Stimulated activated naive CD8-positive, alpha-beta T cell treated with anti-CD3 and anti-CD28 coated beads, Interleukin-15, Interleukin-2, amounts not matched to agents 100 U/mL and 50 U/mL, for 24 hours (primary cell): ENCODE measurements at regions not wholly inside any gene's neighbourhood (a gene's known extent, or its start where the extent isn't known, plus 50 kb on each side); places are given as distances from the start of the nearest gene placed in this dataset.

Experiments used
- ATAC-seq: fragments of 150-1000 bp; cut with Tn5 transposase; one replicate; pipeline ENCODE4 v1.10.0; 2021
- DNase-seq: peaks from one replicate; pipeline ENCODE4 v3.0.0; 2021

DNA sequence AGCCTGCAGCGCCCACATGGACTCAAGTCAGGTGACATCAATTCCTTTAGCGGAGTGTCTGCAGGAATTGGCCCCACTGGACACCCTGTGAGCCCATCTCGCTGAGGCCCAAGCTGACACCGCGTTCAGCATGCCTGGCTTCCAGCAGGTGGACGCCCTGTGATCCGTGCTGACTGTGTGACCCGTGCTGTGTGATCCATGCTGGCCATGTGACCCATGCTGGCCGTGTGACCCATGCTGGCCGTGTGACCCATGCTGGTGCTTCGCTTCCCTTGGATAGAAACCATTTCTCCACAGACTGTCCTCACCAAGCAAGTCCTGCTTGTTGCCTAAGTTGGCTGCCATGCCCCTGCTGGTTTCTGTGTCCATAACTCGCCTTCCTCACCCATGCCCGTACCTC, 392.1 kb downstream of the BRD1 start:
- ATAC-seq (no peak), DNase-seq (no peak)

DNA sequence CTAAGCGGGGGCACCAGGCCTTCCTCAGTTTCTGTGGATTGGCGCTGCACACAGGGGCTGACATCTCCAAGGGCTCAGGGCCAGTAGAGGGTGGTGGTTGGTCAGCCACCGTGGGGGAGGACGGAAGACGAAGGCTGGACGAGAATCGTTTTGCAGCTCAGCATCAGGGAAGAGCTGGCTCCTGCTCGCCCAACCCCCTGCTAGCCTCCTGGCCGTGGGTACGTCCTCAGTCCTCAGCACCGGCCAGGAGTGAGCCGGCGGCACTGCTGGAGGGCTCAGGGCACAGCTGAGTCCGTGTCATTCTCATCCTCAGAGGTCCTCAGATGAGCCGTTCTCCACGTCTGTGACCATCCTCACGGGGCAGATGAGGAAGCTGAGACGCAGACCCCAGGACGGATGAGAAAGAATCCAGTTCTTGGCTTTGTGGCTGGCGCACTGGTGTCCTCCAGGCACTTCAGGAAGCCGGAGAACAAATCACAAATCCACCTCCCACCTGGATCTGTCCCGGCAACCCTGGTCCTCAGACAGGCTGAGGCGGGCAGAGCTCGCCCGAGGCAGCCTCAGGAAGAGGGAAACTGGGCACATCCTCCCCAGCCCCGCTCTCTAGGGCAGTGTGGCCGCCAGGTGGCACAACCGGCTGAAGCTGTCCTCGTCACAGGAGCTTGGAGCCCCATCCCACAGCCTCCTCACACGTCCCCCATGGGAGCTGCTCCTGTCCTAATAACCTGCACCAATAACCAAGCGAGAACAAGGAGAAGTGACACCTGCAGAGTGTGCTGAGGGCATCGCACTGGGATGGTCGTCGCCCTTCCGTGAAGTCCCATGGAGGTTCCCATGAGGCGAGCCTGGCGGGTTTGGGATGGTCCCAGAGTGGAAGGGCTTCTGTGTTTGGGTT, 393.7 kb downstream of the BRD1 start:
- no peak for ATAC-seq
- no peak for DNase-seq

GRCh38 chr22:49432897-49433443, 394.7 kb downstream of the BRD1 start:
- DNase-seq (no peak), ATAC-seq (no peak)

- no peak for ATAC-seq
Observed at GRCh38 chr22:49432211-49432896, 395.3 kb downstream of the BRD1 start.

GRCh38 chr22:49431551-49431950, 396.1 kb downstream of the BRD1 start:
- ATAC-seq (no peak), DNase-seq (no peak)

More at GRCh38 chr22:49432211-49432896, 395.3 kb downstream of the BRD1 start:
- DNase-seq, result no peak

GRCh38 chr22:49429066-49429465, 398.6 kb downstream of the BRD1 start:
- DNase-seq, result no peak
- no peak for ATAC-seq

GRCh38 chr22:49427941-49428340, 399.7 kb downstream of the BRD1 start:
- ATAC-seq (no peak), DNase-seq (no peak)

DNA sequence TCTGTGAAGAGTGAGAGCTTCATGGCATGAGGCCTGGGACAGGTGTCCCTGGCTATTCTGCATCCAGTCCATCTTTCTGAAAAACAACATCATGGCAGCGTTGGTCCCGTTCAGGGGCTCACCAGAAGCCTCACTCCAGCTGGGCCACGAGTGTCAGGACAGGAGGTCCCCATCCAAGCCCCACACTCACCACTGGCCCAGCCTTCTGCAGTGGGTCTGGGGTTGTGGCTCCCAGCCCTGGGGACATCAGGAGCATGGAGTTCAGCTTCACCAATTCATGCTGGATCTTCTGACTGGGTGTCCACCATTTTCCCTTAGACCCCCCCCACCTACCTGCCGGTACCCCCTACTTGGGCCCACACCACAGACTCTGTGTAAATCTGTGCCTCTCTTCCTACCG, 400.3 kb downstream of the BRD1 start:
- no peak for ATAC-seq
- no peak for DNase-seq

DNA sequence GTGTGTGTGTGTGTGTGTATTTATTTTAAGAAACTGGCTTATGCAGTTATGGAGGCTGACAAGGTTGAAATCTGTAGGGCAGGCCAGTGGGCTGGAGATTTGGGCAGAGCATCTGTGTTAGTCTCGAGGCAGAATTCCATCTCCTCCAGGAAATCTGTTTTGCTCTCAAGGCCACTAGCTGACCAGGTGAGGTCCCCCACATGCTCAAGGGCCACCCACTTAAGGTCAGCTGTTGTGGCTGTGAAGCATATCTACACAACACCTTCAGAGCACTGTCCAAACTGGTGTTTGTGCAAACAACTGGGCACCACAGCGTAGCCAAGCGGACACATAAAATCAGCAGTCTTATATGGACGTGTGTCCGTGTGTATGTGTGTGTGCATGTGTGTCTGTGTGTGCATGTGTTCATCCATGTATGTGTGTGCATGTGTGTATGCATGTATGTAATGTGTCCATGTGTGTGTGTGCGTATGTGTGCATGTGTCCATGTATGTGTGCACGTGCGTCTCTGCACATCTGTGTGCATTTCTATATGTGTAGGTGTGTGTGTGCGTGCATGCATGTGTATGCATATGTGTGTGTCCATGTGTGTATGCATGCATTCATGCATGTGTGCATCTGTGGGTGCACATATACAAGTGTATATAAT, 400.9 kb downstream of the BRD1 start:
- ATAC-seq (no peak), DNase-seq (no peak)

GRCh38 chr22:49426098-49426497, 401.6 kb downstream of the BRD1 start:
- DNase-seq, result no peak
- ATAC-seq, result no peak

DNA sequence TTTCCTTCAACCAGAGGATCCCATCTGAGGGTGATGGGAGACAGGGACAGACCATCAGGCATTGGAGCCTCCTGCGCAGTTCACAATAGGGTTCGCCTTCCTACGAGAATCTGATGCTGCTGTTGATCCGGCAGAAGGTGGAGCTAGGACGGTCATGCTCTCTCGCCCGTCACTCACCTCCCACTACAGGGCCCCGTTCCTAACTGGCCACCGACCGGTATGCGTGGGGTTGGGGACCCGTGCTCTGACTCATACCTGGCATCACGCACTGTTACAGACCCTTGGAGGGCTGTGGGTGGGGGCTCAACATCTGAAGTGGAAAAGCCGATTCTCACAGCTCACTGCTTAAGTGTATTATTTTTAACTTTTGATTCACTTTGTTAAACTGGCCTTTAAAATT, 402.3 kb downstream of the BRD1 start:
- ATAC-seq, result no peak
- DNase-seq, result no peak

DNA sequence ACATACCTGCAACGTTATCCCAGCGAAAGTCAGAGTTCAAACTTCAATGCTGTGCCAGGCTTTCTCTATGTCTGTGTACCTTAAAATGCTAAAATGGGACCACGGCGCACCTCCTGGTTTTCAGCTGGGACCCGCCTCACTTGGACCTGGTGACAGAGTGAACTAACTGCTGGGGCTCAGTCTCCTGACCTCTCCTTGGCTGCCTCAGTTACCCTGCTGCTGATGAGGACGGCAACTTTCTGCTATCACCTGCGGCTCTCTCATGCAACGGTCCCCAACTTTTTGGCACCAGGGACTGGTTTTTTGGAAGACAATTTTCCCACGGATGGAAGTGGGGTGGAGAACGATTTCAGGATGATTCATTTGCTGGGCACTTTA, 402.8 kb downstream of the BRD1 start:
- ATAC-seq (no peak), DNase-seq (no peak)

DNA sequence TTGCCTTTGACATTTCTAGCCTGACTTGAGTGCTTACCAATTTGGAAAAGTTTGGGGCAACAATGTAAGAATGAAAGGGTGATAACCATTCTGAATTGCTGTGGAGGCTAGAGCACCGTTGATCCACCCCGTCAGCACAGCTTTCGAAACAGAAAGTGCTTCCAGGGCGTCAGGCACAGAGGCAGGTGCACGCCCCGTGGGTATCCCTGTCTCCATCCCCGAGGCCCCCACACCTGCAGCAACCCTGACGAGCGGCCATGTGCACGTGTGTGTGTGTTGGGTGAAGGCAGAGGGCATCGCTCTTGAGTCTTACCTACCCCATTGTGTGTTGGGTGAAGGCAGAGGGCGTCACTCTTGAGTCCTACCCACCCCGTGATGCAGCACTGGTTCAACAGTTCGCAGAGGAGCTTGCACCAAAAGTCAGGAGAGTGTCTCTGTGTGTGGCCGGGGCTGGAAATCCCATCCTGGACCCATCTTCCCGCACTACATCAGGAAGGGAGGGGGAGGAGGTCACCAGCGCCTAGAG, 404.5 kb downstream of the BRD1 start:
- DNase-seq, result no peak

GRCh38 chr22:49422701-49423100, 405.0 kb downstream of the BRD1 start:
- ATAC-seq (no peak), DNase-seq (no peak)

More for the DNA sequence above, 404.5 kb downstream of the BRD1 start:
- ATAC-seq, result no peak

DNA sequence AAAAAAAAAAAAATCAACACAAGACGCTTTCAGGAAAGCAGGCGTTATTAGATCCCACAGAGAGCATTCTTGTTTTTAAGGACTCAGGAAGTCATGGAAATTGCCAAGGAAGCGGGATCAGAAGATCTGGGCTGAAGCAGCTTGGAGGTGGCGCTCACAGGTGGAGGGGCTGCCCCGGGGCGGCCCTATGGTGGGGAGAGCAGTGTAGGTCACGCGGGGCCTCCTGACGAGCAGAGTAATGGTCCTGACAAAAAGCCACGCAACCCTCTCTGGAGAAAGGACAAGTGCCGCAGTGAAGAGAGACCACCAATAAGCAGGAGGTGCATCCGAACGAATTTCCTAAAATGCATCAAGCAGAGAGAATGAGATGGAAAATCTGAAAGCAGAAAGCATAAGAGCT, 407.0 kb downstream of the BRD1 start:
- ATAC-seq (no peak), DNase-seq (no peak)

DNA sequence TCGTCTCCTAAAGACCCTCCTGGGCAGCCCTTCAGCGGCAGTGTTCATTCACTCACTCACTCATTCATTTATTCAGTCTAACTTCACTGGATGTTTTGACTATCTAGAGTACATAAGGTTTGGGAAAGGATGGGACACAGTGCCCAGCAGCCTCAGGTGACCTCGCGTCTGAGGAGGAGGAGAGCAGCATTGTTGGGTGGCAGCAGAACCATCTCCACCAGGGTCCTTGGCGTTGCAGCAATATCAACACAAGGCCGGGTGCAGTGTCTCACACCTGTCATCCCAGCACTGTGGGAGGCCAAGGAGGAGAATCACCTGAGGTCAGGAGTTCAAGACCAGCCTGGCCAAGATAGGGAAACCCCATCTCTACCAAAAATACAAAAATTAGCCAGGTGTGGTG, 408.0 kb downstream of the BRD1 start:
- ATAC-seq (no peak), DNase-seq (no peak)

- DNase-seq, result no peak
- ATAC-seq, result no peak
Observed at GRCh38 chr22:49418943-49419342, 408.7 kb downstream of the BRD1 start.

- ATAC-seq, result no peak
- no peak for DNase-seq
Observed at GRCh38 chr22:49418341-49418894, 409.3 kb downstream of the BRD1 start.

DNA sequence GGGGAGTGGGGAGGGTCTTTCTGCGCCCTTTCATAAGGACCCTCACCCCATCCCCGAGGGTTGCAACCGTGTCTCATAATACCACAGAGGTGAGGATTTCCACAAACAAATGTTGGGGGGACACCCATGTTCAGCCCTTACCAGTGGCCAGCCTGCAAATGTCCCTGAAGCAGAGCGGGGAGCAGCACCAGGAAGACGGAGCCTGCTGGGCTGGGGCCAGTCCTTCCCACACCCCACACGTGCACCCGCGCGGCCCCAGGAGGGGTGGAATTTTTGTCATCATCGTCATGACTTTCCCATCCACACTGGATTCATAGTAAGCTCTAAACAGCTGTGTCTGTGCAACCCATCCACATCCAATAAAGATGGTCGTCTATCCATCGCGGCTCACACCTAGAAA, 409.8 kb downstream of the BRD1 start:
- ATAC-seq, result no peak
- no peak for DNase-seq

DNA sequence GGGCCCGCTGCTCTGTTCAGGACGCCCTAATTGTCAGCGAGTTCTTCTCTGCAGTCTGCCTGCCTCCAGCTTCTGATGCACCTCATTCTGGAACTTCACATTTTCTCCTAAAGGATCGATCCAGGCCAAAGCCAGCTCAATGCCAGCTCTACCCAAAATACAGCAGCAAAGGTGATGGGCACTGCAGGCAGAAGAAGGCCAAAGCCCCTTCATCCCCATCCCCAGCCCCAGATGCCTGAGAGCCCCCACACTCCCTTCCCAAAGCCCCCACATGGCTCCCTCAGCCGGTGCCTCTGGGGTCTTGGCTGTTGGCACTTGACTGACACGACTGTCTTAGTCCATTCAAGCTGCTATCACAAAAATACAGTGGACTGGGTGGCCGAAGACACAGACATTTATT, 410.3 kb downstream of the BRD1 start:
- no peak for ATAC-seq
- no peak for DNase-seq

- no peak for DNase-seq
- no peak for ATAC-seq
Observed at GRCh38 chr22:49415151-49415951, 412.3 kb downstream of the BRD1 start.
